M059J (cell line): ENCODE measurements at regions not wholly inside any gene's neighbourhood (a gene's known extent, or its start where the extent isn't known, plus 50 kb on each side); places are given as distances from the start of the nearest gene placed in this dataset.

Source experiments
- DNase-seq: peaks from one replicate; pipeline ENCODE4 v3.0.0-alpha.2; 2012; ENCODE audit warnings: low read depth

GRCh38 chr17:70230850-70231640 lies 61.7 kb downstream of the KCNJ2 start:
- peak; percentile 10 for DNase-seq

- DNase-seq: no peak
Measured at GRCh38 chr17:70232466-70232865, 63.1 kb downstream of the KCNJ2 start.

DNA sequence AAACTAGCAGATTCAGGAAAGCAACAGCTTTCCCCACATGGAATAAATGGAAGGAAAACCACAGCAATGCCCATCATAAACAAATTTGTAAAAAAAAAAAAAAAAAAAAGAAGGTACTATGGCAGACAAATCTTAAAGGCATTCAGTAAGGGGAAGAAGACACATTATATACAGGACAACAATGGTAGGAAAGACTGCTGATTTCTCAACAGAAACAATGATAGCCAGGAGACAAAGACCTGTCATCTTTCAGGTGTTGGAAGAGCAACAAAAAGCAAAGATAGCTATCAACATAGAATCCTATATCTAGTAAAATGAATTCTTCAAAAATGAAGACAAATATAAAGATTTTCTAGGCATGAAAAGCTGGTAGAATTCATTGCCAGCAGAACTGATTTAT lies 65.9 kb downstream of the KCNJ2 start:
- no peak for DNase-seq

DNA sequence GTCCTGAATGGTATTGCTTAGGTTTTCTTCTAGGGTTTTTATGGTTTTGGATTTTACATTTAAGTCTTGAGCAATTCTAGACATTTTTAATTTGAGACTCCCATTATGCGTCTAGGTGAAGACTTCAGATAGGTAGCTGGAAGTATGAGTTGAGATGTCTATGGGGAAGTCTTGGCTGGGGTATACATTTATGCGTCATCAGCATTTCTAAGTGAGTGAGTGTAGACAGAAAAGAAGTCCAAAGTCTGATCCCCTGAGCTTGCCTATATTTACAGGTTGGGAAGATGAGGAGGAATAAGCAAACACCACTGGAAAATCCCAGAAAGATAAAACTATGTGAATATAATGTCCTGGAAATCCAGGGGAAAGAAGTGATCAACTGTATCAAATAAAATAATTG lies 68.9 kb downstream of the KCNJ2 start:
- DNase-seq: no peak

DNA sequence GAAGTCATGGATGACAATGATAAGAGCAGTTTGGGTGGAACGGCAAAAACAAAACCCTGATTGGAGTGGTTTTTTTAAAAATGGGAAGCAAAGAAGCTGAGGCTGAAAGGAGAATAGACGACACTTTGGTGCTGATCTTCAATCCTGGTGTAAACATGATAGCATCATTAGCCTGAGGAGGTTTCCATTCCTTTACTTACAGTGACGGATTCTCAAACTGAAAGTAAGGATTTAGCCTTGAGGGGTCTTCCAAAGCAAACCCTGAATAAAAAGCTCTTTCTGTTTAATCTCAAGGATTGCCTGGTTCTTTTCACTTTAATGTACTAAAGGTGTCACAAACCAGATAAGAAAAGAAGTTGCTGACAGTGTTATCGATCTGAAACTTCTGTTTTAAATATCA lies 69.3 kb downstream of the KCNJ2 start:
- no peak for DNase-seq

- no peak for DNase-seq
Measured at GRCh38 chr17:70239391-70239826, 70.1 kb downstream of the KCNJ2 start.

- DNase-seq: no peak
Measured at GRCh38 chr17:70241071-70241470, 71.7 kb downstream of the KCNJ2 start.

GRCh38 chr17:70242781-70243437 lies 73.6 kb downstream of the KCNJ2 start:
- DNase-seq: no peak

DNA sequence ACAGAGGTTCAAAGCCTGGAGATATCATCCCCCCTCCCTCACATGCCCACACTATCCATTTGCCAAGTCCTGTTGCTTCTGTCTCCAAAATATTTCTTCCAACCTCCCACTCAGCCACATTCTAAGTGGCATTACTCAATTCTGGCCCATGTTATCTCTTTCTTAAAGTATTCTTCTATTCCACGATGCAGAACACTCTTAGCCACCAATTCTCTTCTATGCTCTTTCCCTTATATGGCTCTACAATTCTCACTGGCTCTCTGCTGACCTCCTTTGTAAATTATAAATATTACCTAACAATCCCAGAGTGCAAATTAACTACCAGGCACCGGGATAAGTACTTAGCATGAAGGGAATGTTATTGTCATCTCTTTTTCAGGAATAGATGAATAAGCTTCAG lies 82.4 kb downstream of the KCNJ2 start:
- DNase-seq: no peak

- DNase-seq: no peak
Measured at GRCh38 chr17:70254735-70255460, 85.6 kb downstream of the KCNJ2 start.

GRCh38 chr17:70256751-70257150 lies 87.4 kb downstream of the KCNJ2 start:
- DNase-seq: no peak

DNA sequence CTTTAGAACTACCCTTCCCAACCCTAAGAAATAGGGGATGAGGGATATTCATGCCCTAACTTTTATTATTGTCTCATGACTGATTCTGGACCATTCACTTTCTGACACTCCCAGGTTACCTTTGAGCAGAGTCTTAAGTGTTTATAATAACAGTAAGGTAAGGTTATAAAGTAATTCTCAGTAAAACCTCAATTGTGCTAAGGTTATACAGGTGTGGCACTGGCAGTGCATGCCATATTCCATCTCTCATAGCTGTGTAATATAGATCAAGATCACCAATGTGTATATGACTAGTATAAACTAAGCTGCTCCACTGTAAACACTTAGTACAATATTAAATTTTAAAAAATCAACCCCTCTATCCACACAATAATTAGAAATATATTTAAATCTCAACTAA lies 89.1 kb downstream of the KCNJ2 start:
- DNase-seq: no peak

DNA sequence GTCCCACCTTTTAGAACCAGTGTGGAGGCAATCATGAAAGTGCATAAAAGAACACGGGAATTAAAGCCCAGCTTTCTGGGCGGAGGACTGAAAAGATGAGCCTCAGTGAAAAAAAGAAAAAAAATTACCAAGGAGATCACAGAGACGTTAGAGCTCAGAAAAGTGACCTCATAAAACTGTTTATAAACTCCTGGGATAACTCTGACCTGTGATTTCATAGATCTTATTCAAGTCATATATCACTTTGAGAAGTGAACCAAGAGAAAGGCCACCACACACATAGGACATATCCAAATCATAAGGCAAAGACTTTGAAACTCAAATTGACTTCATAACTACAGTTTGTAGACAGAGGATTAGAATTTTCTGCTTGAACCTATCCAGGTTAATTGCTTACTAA lies 90.1 kb downstream of the KCNJ2 start:
- DNase-seq: no peak

DNA sequence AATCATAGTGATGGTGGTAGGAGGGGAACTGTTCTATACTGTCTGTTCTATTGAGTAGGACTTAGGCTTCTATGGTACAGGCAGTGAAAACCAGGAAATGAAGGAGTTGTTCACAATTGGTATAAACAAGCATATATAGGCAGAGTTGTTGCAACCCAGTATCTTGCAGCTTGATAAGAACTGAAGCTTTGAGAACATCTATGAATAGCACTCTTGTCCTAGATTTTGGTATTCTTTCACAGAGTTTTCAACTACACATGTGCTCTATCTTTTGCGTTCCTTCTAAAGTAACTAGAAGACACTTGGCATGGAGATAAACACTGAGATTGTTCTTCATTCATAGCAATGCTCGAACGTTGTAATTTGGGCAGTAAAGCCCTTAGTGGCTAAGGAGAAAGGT lies 91.8 kb downstream of the KCNJ2 start:
- DNase-seq: no peak

GRCh38 chr17:70265471-70265870 lies 96.1 kb downstream of the KCNJ2 start:
- DNase-seq: no peak

DNA sequence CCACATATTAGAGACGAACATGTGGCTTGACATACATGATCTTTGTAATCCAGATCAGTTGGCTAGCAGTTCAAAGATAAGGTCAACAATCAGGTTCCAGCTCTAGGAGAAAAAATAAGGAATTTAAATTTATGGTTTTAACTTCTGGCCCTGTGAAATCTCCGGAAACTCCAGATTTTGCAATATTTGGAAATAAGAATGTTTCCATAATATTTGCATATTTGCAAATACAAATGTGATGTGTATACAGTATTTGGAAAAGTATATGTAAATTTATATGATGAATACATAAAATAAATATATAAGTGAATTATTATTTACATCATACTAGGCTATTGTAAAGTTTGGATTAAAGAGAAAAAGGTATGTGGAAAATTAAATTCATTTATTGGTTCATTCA lies 97.1 kb downstream of the KCNJ2 start:
- no peak for DNase-seq

DNA sequence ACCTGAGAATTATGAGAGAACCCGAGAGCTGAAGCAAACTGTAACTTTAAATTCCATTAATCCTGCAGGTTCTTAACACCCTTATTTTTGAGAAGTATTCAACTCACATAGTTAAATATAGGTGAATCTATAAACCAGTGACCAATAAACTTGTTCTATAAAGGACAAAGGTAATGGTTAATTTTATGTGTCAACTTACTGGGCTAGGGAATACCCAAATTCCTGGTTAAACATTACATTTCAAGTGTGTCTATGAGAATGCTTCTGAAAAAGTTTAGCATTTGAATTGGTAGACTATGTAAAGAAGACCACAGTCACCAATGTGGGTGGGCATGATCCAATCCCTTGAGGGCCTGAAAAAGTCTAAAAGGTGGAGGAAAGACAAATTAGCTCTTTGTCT lies 99.1 kb downstream of the KCNJ2 start:
- no peak for DNase-seq

DNA sequence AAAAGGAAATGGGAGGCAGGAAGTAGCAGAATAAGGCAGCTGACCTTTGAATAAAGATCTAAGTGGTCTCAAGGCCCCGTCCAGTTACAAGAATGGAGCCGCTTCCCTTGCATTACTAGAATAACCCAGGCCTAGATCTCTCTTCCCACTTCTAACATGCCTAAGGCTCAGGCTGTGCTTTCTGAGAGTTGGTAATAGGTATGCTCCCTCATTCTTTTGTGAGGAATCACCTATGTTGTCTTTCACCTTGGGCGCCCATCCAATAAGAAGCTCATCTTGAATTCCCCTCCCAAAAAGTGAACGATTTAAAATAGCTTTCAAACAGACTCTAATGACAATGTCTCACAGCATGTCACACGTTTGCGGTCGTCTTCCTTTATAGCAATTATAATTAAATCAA lies 101.2 kb downstream of the KCNJ2 start:
- DNase-seq: no peak

GRCh38 chr17:70271200-70271599 lies 101.9 kb downstream of the KCNJ2 start:
- no peak for DNase-seq

GRCh38 chr17:70271672-70272071 lies 102.3 kb downstream of the KCNJ2 start:
- peak; percentile 5 for DNase-seq

DNA sequence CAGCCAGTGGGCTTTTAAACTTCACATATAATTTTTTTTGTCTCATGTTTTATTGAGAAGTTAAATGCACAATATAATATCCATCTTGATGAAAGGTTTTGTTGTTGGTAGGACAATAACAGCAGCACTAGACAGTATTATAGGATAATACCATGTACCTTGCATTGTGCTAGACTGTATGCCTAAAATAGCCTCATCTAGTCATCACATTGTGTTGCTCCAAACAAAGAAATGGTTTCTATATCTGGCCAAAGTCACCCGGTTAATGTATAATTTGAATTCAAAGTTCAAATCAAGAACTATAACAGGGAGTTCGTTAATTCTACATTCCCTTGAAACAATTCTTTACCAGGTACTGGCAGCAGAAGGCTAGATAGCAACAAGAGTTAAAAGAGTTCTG lies 104.9 kb downstream of the KCNJ2 start:
- no peak for DNase-seq

- DNase-seq: peak; percentile 39
Measured at GRCh38 chr17:70276906-70277305, 107.6 kb downstream of the KCNJ2 start.
